ENCODE measurements at regions not wholly inside any gene's neighbourhood (a gene's known extent, or its start where the extent isn't known, plus 50 kb on each side); places are given as distances from the start of the nearest gene placed in this dataset.

DNA sequence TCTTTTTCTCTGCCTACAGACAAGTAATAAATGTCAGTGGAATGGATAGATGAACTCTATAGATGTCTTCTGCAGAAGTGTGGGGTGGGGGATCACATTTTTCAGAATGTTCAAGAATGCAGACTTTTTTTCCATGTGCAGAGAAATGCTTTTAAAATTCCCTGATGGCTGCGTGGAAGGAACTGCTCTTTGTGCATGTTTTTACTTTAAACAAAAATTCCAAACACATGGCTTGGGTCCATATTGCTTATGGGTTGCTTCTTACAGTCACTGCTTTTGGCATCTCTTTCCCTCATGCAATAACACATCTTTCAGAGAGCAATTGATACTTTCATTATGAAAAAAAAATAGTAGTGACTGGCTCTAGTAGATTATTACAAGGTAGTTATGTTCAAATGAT, 1053.6 kb downstream of the NLGN4Y start:
- no peaks in the 10 kb centered on the region for H3K36me3 ChIP-seq (ENCODE audit: insufficient read depth, low read length)
- no peaks in the 10 kb centered on the region for H3K9me2 ChIP-seq (ENCODE audit: low read depth, low read length)
- peaks cover 59% of the 10 kb centered on the region for H3K4me1 ChIP-seq (ENCODE audit: insufficient read depth, low read length, severe bottlenecking)
- H2AFZ ChIP-seq (ENCODE audit: low read length), result no peak overlapping the region
- H3K79me2 ChIP-seq (ENCODE audit: insufficient read depth, low read length), result no peaks in the 10 kb centered on the region
- H3K27me3 ChIP-seq (ENCODE audit: insufficient read depth, low read length), result no peaks in the 10 kb centered on the region
- no peak overlapping the region for H3K4me2 ChIP-seq (ENCODE audit: low read length)
- H4K20me1 ChIP-seq (ENCODE audit: insufficient read depth, low read length), result no peaks in the 10 kb centered on the region
- no peaks in the 10 kb centered on the region for H3F3A ChIP-seq (ENCODE audit: insufficient read depth, low read length)
- no peak overlapping the region for H3K4me3 ChIP-seq (ENCODE audit: low read depth, low read length, poor library complexity, severe bottlenecking)
- H3K9me3 ChIP-seq (ENCODE audit: low read length), result no peaks in the 10 kb centered on the region
- TF ChIP-seq EZH2 (IDR thresholded peaks at IDR 0.05; ENCODE audit: borderline replicate concordance, low read length), result no peak
- TF ChIP-seq, protein P1, sequence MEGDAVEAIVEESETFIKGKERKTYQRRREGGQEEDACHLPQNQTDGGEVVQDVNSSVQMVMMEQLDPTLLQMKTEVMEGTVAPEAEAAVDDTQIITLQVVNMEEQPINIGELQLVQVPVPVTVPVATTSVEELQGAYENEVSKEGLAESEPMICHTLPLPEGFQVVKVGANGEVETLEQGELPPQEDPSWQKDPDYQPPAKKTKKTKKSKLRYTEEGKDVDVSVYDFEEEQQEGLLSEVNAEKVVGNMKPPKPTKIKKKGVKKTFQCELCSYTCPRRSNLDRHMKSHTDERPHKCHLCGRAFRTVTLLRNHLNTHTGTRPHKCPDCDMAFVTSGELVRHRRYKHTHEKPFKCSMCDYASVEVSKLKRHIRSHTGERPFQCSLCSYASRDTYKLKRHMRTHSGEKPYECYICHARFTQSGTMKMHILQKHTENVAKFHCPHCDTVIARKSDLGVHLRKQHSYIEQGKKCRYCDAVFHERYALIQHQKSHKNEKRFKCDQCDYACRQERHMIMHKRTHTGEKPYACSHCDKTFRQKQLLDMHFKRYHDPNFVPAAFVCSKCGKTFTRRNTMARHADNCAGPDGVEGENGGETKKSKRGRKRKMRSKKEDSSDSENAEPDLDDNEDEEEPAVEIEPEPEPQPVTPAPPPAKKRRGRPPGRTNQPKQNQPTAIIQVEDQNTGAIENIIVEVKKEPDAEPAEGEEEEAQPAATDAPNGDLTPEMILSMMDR (IDR thresholded peaks at IDR 0.05; ENCODE audit: low read length), result no peak
- H3K27ac ChIP-seq (ENCODE audit: low read depth, low read length, poor library complexity, severe bottlenecking), result peak overlapping the region; percentile 72
- H3K9ac ChIP-seq (ENCODE audit: low read length), result no peak overlapping the region

DNA sequence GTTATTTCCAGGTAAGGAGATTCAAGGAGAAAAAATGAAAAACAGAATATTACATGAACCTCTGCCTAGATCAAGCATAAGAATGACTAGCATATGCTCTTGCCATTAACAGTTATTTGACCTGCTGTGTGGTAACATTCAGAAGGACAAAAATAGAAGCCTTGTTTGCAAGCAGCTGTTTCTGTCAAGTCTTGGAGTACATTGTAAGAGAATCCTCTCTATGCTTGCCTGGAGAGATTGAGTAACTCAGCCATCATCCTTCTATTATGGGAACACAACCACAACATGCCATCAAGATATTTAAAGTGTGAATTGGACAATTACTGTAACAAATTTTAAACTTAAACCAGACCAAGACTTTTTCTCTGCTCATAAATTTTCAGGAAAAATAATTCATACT, 1054.4 kb downstream of the NLGN4Y start:
- peaks cover 59% of the 10 kb centered on the region for H3K4me1 ChIP-seq (ENCODE audit: insufficient read depth, low read length, severe bottlenecking)

DNA sequence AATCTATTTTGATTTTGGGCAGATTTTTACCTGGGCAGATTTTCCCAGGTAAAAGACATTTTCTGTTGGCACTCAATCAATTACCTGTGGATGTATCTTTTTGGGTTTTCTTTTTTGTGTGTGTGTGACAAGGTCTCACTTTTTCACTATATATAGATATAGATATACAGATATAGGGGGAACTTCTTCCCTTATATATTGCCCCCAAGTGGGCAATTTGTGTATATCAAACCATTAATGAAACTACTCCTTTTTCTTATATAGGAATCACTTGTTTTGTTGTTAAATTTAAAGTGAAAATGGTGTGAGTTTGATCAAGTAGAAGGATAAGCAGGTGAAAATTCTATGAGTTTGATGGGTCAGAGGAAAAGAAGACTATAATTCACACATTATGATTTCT, 1054.9 kb downstream of the NLGN4Y start:
- Histone ChIP-seq H3K27ac (ENCODE audit: low read depth, low read length, poor library complexity, severe bottlenecking) (peak overlapping the region; percentile 72), H3K79me2 (ENCODE audit: insufficient read depth, low read length) (no peaks in the 10 kb centered on the region), H3K4me3 (ENCODE audit: low read depth, low read length, poor library complexity, severe bottlenecking) (no peak overlapping the region), H3K36me3 (ENCODE audit: insufficient read depth, low read length) (no peaks in the 10 kb centered on the region), H3K9me3 (ENCODE audit: low read length) (no peaks in the 10 kb centered on the region), H2AFZ (ENCODE audit: low read length) (0 out of 2 replicates have a peak overlapping the region, but pooled peaks have one; percentile 56), H4K20me1 (ENCODE audit: insufficient read depth, low read length) (no peaks in the 10 kb centered on the region), H3K27me3 (ENCODE audit: insufficient read depth, low read length) (no peaks in the 10 kb centered on the region), H3K9me2 (ENCODE audit: low read depth, low read length) (no peaks in the 10 kb centered on the region), H3K4me2 (ENCODE audit: low read length) (peak overlapping the region; percentile 46; the same call in 1 of the 2 replicates), H3K9ac (ENCODE audit: low read length) (peak overlapping the region; percentile 39; the same call in 1 of the 2 replicates), H3K4me1 (ENCODE audit: insufficient read depth, low read length, severe bottlenecking) (peaks cover 59% of the 10 kb centered on the region), H3F3A (ENCODE audit: insufficient read depth, low read length) (no peaks in the 10 kb centered on the region)
- TF ChIP-seq, protein P1 (IDR thresholded peaks at IDR 0.05; ENCODE audit: low read length), result peak; percentile 31; the same call in 1 of the 2 replicates
- TF ChIP-seq EZH2 (IDR thresholded peaks at IDR 0.05; ENCODE audit: borderline replicate concordance, low read length), result no peak

More for the DNA sequence above, 1054.4 kb downstream of the NLGN4Y start:
- Histone ChIP-seq H3K4me2 (ENCODE audit: low read length) (peak overlapping the region; percentile 46; the same call in 1 of the 2 replicates), H3F3A (ENCODE audit: insufficient read depth, low read length) (no peaks in the 10 kb centered on the region), H3K9ac (ENCODE audit: low read length) (peak overlapping the region; percentile 39; the same call in 1 of the 2 replicates), H4K20me1 (ENCODE audit: insufficient read depth, low read length) (no peaks in the 10 kb centered on the region), H3K9me2 (ENCODE audit: low read depth, low read length) (no peaks in the 10 kb centered on the region), H3K36me3 (ENCODE audit: insufficient read depth, low read length) (no peaks in the 10 kb centered on the region), H3K27ac (ENCODE audit: low read depth, low read length, poor library complexity, severe bottlenecking) (peak overlapping the region; percentile 72), H3K79me2 (ENCODE audit: insufficient read depth, low read length) (no peaks in the 10 kb centered on the region), H3K9me3 (ENCODE audit: low read length) (no peaks in the 10 kb centered on the region), H3K4me3 (ENCODE audit: low read depth, low read length, poor library complexity, severe bottlenecking) (no peak overlapping the region), H3K27me3 (ENCODE audit: insufficient read depth, low read length) (no peaks in the 10 kb centered on the region), H2AFZ (ENCODE audit: low read length) (peak overlapping the region; percentile 56; the same call in 1 of the 2 replicates)
- TF ChIP-seq, protein P1 (IDR thresholded peaks at IDR 0.05; ENCODE audit: low read length), result no peak
- TF ChIP-seq EZH2 (IDR thresholded peaks at IDR 0.05; ENCODE audit: borderline replicate concordance, low read length), result no peak

All from OCI-LY1 (cell line).